ENCODE measurements at regions not wholly inside any gene's neighbourhood (a gene's known extent, or its start where the extent isn't known, plus 50 kb on each side); places are given as distances from the start of the nearest gene placed in this dataset.
"Not testable (repeated sequence)": the region's sequence is repeated elsewhere in the genome, so short reads cannot be mapped to it uniquely, and the experiment has no call there.

- DNase-seq (ENCODE audit: low read depth in 1 of 2, low spot score in 1 of 2), result no peak
Observed at GRCh38 chr14:101616202-101616601, 54.9 kb downstream of the DIO3 start.

GRCh38 chr14:101619484-101619883, 58.2 kb downstream of the DIO3 start:
- no peak for DNase-seq (ENCODE audit: low read depth in 1 of 2, low spot score in 1 of 2)

DNA sequence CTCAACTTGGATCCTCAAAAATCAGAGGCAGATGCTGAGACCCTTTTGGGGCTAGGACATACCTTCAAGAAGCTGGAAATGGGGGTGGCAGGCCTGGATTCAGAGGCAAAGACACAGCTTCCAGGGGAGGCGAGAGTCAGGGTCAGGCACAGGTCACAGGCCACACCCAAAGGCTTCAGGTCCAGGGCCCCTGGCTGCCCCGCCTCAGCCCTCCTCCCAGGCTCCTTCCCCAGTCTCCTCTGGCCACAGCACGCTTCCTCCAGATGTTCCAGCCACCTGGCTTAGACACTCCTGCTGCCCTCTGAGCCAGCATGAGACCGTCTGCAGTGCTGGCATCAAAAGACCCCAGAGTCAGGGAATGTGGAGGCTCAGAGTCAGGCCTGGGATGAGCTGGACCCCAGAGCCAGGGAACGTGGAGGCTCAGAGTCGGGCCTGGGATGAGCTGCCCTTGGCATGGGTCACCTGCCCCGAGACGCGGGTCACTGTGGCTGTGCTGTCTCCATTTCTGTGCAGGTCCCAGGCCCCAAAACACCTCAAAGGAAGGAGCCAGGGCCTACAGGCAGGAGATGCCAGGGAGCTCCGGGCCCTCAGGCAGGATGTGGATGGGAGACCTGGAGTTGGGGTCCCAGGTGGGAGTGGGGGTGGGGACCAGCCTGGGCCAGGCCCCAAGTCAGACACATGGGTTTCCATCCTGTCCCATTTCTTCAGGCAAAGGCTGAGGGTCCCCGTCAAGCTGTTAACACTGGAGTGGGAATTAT, 58.9 kb downstream of the DIO3 start:
- no peak for DNase-seq (ENCODE audit: low read depth in 1 of 2, low spot score in 1 of 2)

- no peak for DNase-seq (ENCODE audit: low read depth in 1 of 2, low spot score in 1 of 2)
Observed at GRCh38 chr14:101620821-101621785, 59.8 kb downstream of the DIO3 start.

- no peak for DNase-seq (ENCODE audit: low read depth in 1 of 2, low spot score in 1 of 2)
Observed at GRCh38 chr14:101622251-101623076, 61.2 kb downstream of the DIO3 start.

GRCh38 chr14:101623077-101623372, 61.7 kb downstream of the DIO3 start:
- no peak for DNase-seq (ENCODE audit: low read depth in 1 of 2, low spot score in 1 of 2)

DNA sequence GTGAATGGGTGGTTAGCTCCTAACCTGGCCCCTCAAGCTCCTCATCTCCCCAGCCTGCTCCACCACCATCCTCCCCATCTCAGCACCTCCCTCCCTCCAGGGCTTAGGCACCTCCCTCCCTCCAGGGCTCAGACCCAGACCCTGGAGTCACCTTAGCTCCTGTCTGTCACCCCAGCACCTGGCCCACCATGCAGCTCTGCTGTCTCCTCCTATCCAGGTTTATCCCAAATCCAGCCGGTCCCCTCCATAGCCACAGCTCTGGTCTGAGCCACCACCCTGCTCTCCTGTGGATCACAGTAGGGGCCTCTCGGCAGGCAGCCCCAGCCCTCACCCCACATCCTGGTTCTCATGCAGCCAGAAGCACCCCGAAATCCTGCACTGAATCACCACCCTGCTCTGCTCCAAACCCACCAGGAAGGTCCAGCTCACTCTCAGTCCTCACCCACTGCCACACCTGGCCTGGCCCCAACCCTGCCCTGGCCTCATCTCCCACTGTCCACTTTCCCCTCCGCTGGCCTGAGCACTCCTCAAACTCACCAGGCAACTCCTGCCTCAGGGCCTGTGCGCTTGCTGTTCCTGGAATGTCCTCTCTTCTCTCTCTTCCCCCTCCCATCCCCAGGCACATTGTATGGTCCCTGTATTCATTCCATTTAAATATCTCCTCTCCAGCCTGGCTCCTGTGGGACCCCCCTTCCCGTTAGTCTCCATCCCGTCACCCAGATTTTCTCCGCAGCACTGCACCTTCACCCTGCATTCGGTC, 62.6 kb downstream of the DIO3 start:
- no peak for DNase-seq (ENCODE audit: low read depth in 1 of 2, low spot score in 1 of 2)

DNA sequence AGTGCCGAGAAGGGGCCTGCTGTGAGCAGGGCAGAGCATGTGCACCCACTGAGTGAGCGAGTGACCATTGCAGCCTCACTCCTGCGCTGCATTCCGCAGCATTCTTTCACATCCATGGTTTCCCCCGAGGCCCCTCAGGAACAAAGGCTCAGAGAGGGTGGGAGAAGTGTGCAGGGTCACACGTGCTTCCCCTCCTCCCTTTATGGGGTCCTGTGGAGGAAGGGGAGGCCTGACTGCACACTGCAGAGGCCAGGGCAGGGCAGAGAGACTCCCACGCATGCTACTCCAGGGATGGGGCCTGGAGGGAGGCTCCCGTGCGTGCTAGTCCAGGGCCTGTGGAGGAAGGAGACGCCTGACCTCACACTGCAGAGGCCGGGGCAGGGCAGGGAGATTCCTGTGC, 63.2 kb downstream of the DIO3 start:
- DNase-seq (ENCODE audit: low read depth in 1 of 2, low spot score in 1 of 2), result no peak

DNA sequence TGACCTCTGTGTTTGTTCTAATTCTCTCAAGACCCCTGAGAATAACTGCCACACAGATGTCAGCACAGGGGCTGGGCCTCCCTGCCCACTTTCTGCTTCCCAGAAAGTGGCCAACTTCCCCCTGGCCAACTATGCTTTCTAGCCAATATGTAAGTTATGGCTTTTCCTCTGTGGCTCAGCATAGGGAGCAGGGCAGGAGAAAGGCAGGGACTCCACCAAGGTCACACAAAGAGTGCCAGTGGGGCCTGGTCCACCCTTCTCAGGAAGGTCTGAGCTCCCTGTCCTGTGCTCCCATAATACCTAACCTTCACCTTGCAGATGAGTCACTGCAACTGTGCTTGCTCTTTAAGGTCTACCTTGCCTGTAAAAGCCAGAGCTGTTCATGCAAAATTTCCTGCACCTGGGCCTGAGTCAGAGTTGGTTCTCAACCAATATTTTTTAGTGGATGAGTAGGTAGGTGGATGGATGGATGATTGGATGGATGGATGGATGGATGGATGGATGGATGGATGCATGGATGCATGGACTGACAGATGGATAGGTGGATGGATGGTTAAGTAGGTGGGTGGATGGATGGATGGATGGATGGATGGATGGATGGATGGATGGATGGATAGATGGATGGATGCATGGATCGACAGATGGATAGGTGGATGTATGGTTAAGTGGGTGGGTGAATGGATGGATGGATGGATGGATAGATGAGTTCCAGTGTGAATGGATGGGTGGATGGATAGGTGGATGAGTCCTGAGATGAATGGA, 64.2 kb downstream of the DIO3 start:
- no peak for DNase-seq (ENCODE audit: low read depth in 1 of 2, low spot score in 1 of 2)

DNA sequence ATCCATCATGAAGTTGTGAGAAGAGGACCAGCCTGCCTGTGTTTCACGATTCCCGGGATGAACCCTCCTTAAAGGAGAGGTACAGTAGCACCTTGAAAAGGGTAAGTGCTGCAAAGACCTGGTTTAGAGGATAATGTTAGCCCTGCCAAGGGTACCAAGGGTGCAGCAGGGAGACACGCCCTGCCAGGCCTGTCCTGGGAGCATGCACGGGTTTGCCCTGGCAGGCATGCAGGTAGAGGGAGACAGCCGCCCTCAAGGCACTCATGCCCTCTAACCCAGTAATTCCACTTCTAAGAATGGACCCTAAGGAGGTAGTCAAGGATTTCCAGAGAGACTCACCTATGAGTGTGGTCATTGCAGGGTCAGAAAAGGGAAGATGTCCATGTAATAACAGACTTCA, 65.0 kb downstream of the DIO3 start:
- DNase-seq (ENCODE audit: low read depth in 1 of 2, low spot score in 1 of 2), result no peak

DNA sequence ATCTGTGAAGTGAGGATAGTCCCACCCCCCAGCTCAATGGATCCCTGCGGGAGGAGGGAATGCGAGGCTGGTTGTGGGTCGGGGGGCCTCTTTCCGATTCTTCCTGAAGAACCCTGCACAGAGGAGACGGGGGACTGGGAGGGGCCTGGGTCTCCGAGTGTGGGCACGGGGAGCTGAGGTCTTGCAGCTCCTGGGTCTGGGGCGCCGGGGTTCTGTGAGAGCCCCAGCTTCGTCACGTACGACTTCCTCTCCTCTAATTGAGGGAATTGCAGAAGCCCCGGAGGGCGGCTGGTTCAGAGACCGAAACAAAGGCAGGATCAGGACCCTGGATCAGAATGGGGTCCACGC, 66.6 kb downstream of the DIO3 start:
- no peak for DNase-seq (ENCODE audit: low read depth in 1 of 2, low spot score in 1 of 2)

GRCh38 chr14:101628471-101628966, 67.2 kb downstream of the DIO3 start:
- DNase-seq (ENCODE audit: low read depth in 1 of 2, low spot score in 1 of 2), result peak; percentile 63 to 68

GRCh38 chr14:101628975-101629374, 67.7 kb downstream of the DIO3 start:
- no peak for DNase-seq (ENCODE audit: low read depth in 1 of 2, low spot score in 1 of 2)

- DNase-seq (ENCODE audit: low read depth in 1 of 2, low spot score in 1 of 2), result no peak
Observed at GRCh38 chr14:101630056-101630965, 69.0 kb downstream of the DIO3 start.

DNA sequence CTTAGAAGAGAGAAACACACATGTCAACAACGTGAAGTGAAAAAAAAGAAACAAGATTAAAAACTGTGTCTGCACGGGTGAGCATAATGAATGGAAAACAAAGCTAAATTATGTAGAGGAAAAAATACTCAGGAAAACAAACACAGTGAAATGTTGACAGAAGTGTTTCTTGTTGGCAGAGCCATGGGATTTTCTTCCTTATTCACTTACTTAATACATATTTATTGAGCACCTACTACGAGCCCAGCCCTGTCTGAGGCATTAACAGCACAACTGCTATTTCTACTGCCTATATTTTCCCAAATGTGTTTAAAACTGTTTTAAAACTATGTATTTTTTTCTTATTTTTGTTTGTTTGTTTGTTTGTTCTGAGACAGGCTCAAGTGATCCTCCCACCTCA, 69.9 kb downstream of the DIO3 start:
- DNase-seq (ENCODE audit: low read depth in 1 of 2, low spot score in 1 of 2), result no peak

- DNase-seq (ENCODE audit: low read depth in 1 of 2, low spot score in 1 of 2), result not testable (repeated sequence)
Observed at GRCh38 chr14:101631970-101632369, 70.7 kb downstream of the DIO3 start.

- no peak for DNase-seq (ENCODE audit: low read depth in 1 of 2, low spot score in 1 of 2)
Observed at GRCh38 chr14:101632520-101632919, 71.2 kb downstream of the DIO3 start.

- DNase-seq (ENCODE audit: low read depth in 1 of 2, low spot score in 1 of 2), result no peak
Observed at GRCh38 chr14:101633276-101633675, 72.0 kb downstream of the DIO3 start.

All from activated CD4-positive, alpha-beta T cell treated with anti-CD3 and anti-CD28 coated beads, Interleukin-2, amount 50 U/mL, for 24 hours (primary cell).